ENCODE measurements at regions not wholly inside any gene's neighbourhood (a gene's known extent, or its start where the extent isn't known, plus 50 kb on each side); places are given as distances from the start of the nearest gene placed in this dataset.
A peak's percentile ranks its signal among the peaks of the same experiment; 100 is the strongest.

DNA sequence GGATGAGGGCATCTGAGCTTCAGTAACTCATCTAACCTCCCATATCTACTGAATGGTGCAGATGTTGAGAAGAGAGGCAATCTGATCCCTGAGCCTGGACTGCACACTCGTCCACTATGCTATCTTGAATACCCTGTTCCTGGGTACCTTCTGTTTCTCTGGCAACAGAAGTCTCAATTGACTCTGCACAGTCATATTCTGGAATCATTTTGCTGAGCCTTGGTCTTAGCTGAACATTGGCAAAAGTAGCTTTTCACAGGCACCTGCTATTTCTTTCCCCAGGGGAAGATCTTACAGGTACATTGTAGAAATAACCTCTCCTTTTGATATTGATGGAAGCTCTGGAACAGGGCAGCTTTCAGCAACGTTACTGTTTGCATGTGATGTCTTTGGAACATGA, 161.5 kb upstream of the GPR101 start:
- no peaks in the 10 kb centered on the region for H3K4me1 ChIP-seq
- no peak overlapping the region for H3K27ac ChIP-seq (replicated peaks)
- TF ChIP-seq CTCF (IDR thresholded peaks at IDR 0.05; ENCODE audit: borderline replicate concordance) = no peak
- H3K36me3 ChIP-seq = no peaks in the 10 kb centered on the region
- no peaks in the 10 kb centered on the region for H3K27me3 ChIP-seq (ENCODE audit: low read depth)
- intact Hi-C loops (cut with micrococcal nuclease) = no loop called here
- H3K9me3 ChIP-seq (replicated peaks) = no peaks in the 10 kb centered on the region
- H3K4me3 ChIP-seq = no peak overlapping the region
- DNase-seq = no peak

DNA sequence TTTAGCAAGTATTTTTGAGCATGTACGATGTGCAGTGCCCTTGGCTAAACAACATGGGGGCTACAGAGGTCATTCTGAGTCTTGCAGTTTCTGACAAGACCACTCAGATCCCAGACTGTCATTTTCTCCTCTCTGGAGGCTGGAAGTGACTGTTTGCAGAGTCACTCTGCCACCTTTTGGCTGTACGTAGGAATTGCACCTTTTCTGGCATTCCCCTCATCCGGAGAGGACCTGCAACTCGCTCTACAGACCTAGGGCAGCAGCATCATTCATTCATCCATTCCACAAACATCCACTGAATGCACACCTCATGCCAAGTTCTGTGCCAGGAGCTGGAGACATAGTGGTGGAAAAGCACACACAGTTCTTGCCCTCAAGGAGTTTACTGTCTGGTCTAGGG, 160.4 kb upstream of the GPR101 start:
- intact Hi-C loops (cut with micrococcal nuclease) = no loop called here
- H3K4me1 ChIP-seq = no peaks in the 10 kb centered on the region
- no peak for DNase-seq
- H3K4me3 ChIP-seq = no peak overlapping the region
- H3K27ac ChIP-seq (replicated peaks) = no peak overlapping the region
- peak; percentile 46 for TF ChIP-seq CTCF (IDR thresholded peaks at IDR 0.05; ENCODE audit: borderline replicate concordance)
- no peaks in the 10 kb centered on the region for H3K9me3 ChIP-seq (replicated peaks)
- H3K36me3 ChIP-seq = no peaks in the 10 kb centered on the region
- H3K27me3 ChIP-seq (ENCODE audit: low read depth) = no peaks in the 10 kb centered on the region

GRCh38 chrX:137187540-137187939, 153.7 kb upstream of the GPR101 start:
- Histone ChIP-seq H3K4me3 (no peak overlapping the region), H3K9me3 (replicated peaks) (no peaks in the 10 kb centered on the region), H3K36me3 (no peaks in the 10 kb centered on the region), H3K27ac (replicated peaks) (no peak overlapping the region), H3K4me1 (no peaks in the 10 kb centered on the region), H3K27me3 (ENCODE audit: low read depth) (no peaks in the 10 kb centered on the region)
- intact Hi-C loops (cut with micrococcal nuclease) = no loop called here
- TF ChIP-seq CTCF (IDR thresholded peaks at IDR 0.05; ENCODE audit: borderline replicate concordance) = no peak
- DNase-seq = no peak

DNA sequence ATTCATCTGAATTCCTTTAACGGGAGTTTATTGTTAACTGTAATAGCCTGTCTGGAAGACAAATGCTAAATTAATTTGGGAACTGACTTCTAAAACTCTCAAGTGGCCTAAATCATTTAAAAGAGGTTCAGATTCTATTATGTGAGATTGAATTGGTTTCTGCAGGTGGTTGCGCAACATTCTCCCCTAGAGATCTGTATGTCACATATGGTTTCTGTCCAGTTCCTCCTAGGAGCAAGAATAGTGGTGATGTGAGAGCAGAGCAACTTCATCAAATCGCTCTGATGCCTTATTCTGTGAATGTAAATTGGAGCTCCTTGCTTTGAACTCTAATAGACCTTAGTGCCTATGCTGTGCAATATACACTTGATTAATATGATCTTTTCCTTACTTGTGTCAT, 144.6 kb upstream of the GPR101 start:
- DNase-seq = no peak
- Histone ChIP-seq H3K27me3 (ENCODE audit: low read depth) (no peaks in the 10 kb centered on the region), H3K27ac (replicated peaks) (no peak overlapping the region), H3K36me3 (no peaks in the 10 kb centered on the region), H3K4me1 (no peaks in the 10 kb centered on the region), H3K4me3 (no peak overlapping the region), H3K9me3 (replicated peaks) (no peaks in the 10 kb centered on the region)
- intact Hi-C loops (cut with micrococcal nuclease) = no loop called here
- no peak for TF ChIP-seq CTCF (IDR thresholded peaks at IDR 0.05; ENCODE audit: borderline replicate concordance)

GRCh38 chrX:137172317-137172948, 138.6 kb upstream of the GPR101 start:
- no peaks in the 10 kb centered on the region for H3K27me3 ChIP-seq (ENCODE audit: low read depth)
- H3K4me3 ChIP-seq = no peak overlapping the region
- no peak for DNase-seq
- intact Hi-C loops (cut with micrococcal nuclease) = no loop called here
- TF ChIP-seq CTCF (IDR thresholded peaks at IDR 0.05; ENCODE audit: borderline replicate concordance) = no peak
- H3K4me1 ChIP-seq = no peaks in the 10 kb centered on the region
- no peaks in the 10 kb centered on the region for H3K36me3 ChIP-seq
- H3K27ac ChIP-seq (replicated peaks) = no peak overlapping the region
- no peaks in the 10 kb centered on the region for H3K9me3 ChIP-seq (replicated peaks)

Data from left ventricle myocardium inferior (tissue), 1 donor.